ENCODE measurements at regions not wholly inside any gene's neighbourhood (a gene's known extent, or its start where the extent isn't known, plus 50 kb on each side); places are given as distances from the start of the nearest gene placed in this dataset.

- TF ChIP-seq CTCF (IDR thresholded peaks at IDR 0.05) (no peak), POLR2A (IDR thresholded peaks at IDR 0.05) (no peak)
Observed at GRCh38 chr6:126550323-126550722, 210.4 kb downstream of the CENPW start.
